PFSK-1 (cell line): ENCODE measurements at regions not wholly inside any gene's neighbourhood (a gene's known extent, or its start where the extent isn't known, plus 50 kb on each side); places are given as distances from the start of the nearest gene placed in this dataset.

Experiments
- FOXP2 ChIP-seq: optimal IDR thresholded peaks from 2 replicates; pipeline ENCODE3; 2011; ENCODE audit warnings: borderline replicate concordance, control low read depth, inconsistent platforms; ENCODE audit not compliant: insufficient read depth; ENCODE audit errors: extremely low read length, extremely low read depth
- POLR2AphosphoS5 ChIP-seq: IDR thresholded peaks from 2 replicates; pipeline ENCODE4 v1.6.1; 2012; ENCODE audit warnings: low read depth, mild to moderate bottlenecking, control low read depth, low read length, moderate library complexity
- SIN3A ChIP-seq: IDR thresholded peaks from 2 replicates; pipeline ENCODE4 v1.6.1; 2012; ENCODE audit warnings: mild to moderate bottlenecking, low read length, moderate library complexity, borderline replicate concordance; ENCODE audit not compliant: insufficient read depth
- TAF1 ChIP-seq: IDR thresholded peaks from 2 replicates; pipeline ENCODE4 v1.6.1; 2012; ENCODE audit warnings: low read length, control low read depth, borderline replicate concordance; ENCODE audit not compliant: insufficient read depth
- TF ChIP-seq, protein P1 (sequence below), 2 experiments: IDR thresholded peaks; 2 replicates each; pipeline versions ENCODE4 v1.6.1 to v1.8.0; 2011 to 2012; ENCODE audit warnings: low read depth in 2 of 2, low read length in 2 of 2, control low read depth in 1 of 2, inconsistent platforms in 1 of 2, mild to moderate bottlenecking in 1 of 2, moderate library complexity in 1 of 2; ENCODE audit not compliant: insufficient read depth in 1 of 2

DNA sequence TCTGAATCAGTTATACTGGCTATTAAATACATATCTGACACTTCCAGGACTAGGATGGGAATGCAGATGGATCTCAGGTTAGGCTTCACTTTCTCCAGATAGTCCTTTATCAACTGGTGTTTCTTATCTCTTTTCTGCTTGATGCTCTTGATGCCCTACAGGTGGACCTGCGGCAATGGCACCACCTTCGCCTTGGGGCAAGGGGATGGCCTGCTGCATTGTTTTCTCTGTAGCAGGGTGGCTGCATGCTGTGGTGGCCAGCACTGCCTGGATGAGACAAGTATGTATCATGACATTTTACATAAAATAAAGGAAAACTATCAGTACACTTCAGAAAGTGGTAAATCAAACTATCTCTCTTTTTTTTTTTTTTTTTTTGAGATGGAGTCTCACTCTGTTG is 217.7 kb upstream of the ZP4 start:
- TF ChIP-seq FOXP2: no peak
- no peak for TF ChIP-seq POLR2AphosphoS5
- TF ChIP-seq TAF1: no peak
- TF ChIP-seq SIN3A: no peak
- TF ChIP-seq, protein P1, sequence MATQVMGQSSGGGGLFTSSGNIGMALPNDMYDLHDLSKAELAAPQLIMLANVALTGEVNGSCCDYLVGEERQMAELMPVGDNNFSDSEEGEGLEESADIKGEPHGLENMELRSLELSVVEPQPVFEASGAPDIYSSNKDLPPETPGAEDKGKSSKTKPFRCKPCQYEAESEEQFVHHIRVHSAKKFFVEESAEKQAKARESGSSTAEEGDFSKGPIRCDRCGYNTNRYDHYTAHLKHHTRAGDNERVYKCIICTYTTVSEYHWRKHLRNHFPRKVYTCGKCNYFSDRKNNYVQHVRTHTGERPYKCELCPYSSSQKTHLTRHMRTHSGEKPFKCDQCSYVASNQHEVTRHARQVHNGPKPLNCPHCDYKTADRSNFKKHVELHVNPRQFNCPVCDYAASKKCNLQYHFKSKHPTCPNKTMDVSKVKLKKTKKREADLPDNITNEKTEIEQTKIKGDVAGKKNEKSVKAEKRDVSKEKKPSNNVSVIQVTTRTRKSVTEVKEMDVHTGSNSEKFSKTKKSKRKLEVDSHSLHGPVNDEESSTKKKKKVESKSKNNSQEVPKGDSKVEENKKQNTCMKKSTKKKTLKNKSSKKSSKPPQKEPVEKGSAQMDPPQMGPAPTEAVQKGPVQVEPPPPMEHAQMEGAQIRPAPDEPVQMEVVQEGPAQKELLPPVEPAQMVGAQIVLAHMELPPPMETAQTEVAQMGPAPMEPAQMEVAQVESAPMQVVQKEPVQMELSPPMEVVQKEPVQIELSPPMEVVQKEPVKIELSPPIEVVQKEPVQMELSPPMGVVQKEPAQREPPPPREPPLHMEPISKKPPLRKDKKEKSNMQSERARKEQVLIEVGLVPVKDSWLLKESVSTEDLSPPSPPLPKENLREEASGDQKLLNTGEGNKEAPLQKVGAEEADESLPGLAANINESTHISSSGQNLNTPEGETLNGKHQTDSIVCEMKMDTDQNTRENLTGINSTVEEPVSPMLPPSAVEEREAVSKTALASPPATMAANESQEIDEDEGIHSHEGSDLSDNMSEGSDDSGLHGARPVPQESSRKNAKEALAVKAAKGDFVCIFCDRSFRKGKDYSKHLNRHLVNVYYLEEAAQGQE (IDR thresholded peaks at IDR 0.05; ENCODE audit: insufficient read depth in 1 of 2, low read depth in 2 of 2, low read length in 2 of 2): no peak

DNA sequence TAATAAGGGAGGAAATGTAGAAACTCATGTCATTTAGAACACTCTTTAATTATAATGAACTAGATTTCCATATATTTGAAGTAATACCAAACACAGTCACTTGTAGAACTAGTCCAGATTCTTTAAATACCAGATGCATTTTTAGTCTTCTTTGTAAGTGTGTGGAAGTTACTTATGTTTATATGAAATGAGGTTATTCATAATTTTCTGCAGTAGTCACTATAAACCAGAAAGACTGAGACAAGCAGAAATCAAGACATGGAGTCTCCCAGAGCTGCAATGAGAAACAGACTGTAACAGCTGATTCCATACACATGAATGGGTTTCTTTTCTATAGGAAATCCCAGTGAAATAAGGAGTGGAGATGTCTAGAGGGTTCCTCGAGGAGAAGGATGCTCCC is 216.6 kb upstream of the ZP4 start:
- no peak for TF ChIP-seq SIN3A
- TF ChIP-seq TAF1: no peak
- no peak for TF ChIP-seq FOXP2
- TF ChIP-seq, protein P1 (IDR thresholded peaks at IDR 0.05; ENCODE audit: insufficient read depth in 1 of 2, low read depth in 2 of 2, low read length in 2 of 2): no peak
- TF ChIP-seq POLR2AphosphoS5: no peak

DNA sequence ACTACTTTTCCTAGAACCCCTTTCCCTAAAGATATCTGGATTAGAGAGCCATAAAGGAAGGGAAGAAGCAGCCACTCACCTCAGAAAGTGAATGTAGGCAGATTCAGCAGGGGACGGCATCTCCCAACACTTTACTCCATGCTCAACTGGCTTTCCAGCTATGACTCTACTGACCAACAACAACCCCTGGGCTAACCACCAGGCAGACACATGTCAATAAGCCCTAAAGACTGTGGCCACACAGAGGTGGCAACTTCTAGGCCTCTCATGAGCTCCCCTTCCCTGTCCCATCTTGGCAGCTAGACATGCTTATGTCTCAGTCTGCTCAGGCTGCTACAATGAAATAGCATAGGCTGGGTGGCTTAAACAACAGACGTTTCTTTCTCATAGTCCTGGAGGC is 214.0 kb upstream of the ZP4 start:
- TF ChIP-seq, protein P1 (IDR thresholded peaks at IDR 0.05; ENCODE audit: insufficient read depth in 1 of 2, low read depth in 2 of 2, low read length in 2 of 2): no peak
- TF ChIP-seq FOXP2 (no peak), POLR2AphosphoS5 (no peak), SIN3A (no peak), TAF1 (no peak)

DNA sequence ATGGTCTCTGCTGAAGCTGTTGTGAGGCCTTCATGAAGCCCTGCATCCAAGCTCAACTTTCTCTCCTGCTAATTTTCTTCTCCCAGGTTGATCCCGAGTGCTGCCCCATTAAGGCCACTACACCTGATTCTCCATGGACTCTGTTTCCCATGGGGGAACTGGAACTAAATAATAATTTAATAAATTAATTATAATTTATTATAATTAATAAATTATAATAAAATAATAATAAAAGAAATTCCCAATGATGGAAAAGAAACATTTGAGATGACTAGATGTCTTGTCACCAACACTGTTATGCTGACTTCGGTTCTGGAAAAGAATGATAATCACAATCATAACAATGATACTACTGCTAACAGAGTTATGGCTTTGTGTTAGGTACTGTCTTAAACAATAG is 211.2 kb upstream of the ZP4 start:
- TF ChIP-seq FOXP2 (no peak), SIN3A (no peak), POLR2AphosphoS5 (no peak), TAF1 (no peak)
- TF ChIP-seq, protein P1 (IDR thresholded peaks at IDR 0.05; ENCODE audit: insufficient read depth in 1 of 2, low read depth in 2 of 2, low read length in 2 of 2): no peak

DNA sequence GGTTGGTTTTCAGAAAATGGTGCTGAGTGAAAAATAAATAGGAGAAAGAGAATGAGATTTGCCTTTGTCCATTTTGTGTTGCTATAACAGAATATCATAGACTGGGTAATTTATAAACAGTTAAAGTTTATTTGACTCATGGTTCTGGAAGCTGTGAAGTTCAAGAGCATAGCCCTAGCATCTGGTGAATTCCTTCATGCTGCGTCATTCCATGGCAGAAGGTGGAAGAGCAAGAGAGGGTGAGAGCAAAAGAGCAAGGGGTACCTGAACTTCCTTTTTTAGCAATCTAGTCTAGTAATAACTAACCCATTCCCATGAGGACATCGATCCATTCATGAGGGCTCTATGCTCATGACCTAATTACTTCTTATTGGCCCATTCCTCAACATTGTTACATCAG is 209.1 kb upstream of the ZP4 start:
- no peak for TF ChIP-seq POLR2AphosphoS5
- no peak for TF ChIP-seq SIN3A
- TF ChIP-seq, protein P1 (IDR thresholded peaks at IDR 0.05; ENCODE audit: insufficient read depth in 1 of 2, low read depth in 2 of 2, low read length in 2 of 2): no peak
